Lung microvascular endothelial cell (primary cell): ENCODE measurements at regions not wholly inside any gene's neighbourhood (a gene's known extent, or its start where the extent isn't known, plus 50 kb on each side); places are given as distances from the start of the nearest gene placed in this dataset.

ENCODE experiments used
- DNase-seq, 2 donors: peaks; one replicate each; pipeline versions ENCODE4 v3.0.0 to v3.0.0-alpha.2; 2010; ENCODE audit warnings: low read depth in 2 of 2

DNA sequence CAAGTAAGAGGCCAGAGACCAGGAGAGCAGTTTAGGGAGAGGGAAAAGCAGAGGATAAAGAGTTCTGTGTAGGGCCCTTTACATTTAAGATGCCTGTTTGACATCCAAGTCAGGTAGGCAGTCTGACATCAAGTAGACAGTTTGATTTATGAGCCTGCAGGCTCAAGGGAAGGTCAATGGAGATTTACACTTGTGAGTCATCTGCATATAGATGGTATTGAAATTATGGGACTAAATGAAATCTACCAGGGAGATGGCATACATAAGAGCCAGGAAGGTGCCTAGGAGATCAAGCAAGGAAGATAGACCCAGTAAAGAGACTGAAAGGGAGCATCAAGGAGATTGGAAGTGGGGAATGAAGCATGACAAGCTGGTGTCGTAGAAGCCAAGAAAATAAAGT, 212.4 kb upstream of the PKDCC start:
- no peak for DNase-seq

DNA sequence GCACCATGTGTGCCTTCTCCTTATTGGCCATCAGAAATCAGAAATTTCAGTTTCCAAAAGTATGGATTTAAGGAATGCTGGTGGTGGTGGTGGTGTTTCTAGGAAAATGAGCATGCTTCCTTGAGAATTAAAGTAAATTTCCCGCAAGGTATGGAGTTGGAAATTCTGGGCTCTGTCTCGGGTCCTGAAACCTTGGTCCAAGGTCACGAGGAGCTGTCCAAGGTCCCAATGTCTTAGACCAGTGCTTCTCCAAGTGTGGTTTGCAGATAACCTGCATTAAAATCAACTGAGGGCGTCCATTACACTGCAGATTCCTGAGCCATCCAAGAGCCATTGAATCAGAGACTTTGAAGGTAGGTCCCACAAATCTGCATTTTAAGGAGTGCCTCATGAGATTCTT, 210.9 kb upstream of the PKDCC start:
- peak; percentile 6 to 62 for DNase-seq

DNA sequence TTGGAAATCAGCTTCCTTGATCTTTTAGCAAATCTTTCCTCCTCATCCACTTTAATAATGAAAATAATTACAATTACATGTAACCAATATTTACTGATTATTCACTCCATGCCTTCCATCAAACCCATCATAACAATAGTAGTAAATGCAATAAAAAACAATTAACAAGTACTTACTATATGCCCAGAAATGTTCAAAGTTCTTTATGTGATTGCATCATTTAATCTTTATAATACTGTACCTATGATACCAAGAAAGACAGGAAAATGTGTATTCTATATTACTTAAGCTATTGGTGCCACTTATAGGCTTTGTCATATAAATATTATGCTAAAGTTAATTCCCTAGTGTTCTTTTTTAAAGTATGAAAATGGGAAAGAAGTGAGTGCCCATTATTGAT, 210.2 kb upstream of the PKDCC start:
- DNase-seq = no peak

DNA sequence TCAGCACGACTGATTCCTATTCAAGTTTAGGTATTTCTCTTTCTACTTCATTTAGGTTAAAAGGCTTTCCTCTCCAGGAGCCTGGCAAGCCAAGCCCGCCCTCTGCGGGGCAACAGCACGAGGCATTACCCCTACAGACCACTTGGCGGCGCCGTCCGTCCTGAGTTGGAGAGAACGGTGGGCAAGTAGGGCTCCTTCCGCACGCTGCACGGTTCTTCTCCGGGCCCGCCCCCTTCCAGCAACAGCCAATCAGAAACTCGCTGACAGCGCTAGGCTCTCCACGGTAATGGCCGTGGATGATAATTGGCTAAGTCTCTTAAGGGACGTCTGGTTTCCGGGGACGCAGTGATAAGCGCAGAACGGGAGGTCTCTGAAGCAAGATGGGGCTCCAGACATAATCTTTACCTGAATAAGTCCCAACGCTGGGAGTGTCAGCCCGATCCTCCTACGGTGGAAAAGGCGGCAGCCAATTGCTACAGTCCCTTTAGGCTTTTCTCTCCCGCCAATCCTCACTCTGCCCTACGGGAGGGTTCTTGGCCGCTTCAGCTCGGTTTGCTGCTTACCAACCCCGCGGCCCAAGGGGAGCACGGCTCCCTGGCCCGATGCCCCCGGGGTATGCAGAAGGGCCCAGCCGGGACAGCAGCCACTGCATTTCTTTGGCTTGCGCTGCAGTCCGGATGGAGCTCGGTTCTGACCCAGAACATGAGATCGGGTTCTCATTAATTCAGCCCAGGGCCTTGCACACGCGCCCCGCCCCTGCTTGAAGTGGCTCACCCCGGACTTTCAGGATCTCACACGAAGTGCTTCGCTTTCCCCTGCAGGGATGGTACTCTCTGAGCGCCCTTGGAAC, 206.9 kb upstream of the PKDCC start:
- peak; percentile 87 to 93 for DNase-seq

DNA sequence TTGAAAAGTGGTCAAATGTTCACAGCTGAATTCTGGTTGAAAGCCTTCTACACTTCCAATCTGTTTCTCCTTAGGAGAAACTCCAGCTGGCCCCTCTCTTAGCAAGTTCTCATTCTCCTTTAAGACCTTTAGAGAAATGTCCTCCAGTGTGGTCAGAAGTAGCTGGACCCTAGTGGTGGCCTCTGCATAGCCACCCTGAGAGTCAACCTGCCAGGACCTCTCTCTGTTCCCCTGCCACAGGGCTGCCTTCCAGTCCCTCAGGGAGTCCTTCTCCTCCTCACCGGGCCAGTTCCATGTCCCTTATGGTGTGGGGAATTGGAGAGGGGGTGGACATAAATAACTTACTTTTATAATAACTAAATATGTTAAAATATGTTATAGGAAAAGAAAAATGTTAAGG, 200.9 kb upstream of the PKDCC start:
- DNase-seq = no peak

DNA sequence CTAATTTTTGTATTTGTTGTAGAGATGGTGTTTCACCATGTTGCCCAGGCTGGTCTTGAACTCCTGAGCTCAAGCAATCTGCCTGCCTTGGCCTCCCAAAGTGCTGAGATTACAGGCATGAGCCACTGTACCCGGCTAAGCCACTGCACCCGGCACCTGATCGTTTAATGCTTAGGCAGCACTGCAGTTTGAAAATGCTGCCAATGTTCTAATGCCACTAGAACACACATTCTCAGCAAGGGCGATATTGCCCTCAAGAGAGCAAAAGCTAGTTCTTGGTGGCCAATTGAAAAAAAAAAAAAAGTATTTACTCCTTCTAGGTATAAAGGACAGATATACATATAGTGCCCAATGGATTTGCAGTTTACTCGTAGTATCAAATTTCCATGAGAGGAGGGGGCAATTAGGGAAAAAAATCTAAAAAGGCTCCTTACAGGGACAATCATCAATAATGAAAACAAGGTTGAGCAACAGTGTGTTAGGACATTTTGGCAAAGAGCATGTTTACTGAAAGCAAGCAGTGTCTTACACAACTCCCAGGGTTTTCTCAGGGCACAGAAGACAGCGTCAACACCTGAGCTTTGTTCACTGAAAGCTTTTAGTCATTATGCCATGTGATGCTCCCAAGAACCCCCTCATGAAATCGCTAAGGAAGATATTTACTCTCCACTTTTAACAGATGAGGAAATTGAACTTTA, 199.9 kb upstream of the PKDCC start:
- no peak for DNase-seq

DNA sequence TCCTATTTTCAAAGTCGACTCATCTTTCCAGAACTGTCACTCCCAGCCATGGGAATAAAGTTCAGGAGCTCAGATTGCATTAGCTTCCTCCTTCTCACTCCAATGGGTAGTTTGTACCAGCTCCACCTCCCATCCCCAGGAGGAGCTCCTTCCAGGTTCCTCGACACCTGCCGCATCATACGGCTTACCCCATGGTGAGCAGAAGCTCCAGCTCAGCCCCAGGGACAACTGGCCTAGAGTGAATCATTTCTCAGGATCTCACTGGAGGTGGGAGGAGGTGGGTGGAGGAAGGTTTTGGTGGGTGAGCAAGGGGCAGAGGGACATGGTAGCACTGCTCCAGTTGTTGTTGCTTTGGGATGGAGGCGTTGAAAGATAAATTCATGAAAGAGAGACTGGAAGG, 196.3 kb upstream of the PKDCC start:
- no peak for DNase-seq

DNA sequence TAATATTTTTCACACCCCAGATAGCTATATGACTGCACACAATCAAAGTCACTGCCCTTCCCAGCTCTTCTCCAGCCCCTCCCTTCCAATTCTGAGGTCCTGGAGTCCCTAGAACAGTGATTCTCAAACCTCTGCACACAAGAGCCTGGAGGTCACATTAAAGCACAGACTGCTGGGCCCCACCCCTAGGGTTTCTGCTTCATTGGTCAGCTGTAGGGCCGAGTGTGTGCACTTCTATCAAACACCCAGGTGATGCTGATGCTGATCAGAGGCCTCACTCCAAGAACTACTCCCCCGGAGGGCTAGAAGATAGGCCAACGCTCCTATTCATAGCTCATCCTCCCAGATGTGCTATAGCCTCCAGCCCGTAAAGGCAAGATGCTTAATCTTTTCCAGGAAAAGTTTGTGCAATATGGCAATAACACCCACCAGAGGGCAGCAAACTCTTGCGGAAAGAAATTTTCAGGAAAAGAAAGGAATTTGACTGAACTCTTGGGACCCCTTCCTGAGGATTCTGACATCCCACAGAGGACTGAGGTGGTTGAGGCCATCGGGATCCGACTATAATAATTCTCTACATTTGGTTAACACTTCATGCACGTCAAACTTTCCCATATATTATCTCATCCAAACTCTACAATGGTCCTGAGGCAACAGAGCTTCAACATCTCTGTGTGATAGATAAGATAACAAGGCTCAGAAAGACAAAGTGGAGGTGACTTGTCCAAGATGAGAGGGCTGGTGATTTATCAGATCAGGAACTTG, 194.2 kb upstream of the PKDCC start:
- peak; percentile 44 to 60 for DNase-seq

DNA sequence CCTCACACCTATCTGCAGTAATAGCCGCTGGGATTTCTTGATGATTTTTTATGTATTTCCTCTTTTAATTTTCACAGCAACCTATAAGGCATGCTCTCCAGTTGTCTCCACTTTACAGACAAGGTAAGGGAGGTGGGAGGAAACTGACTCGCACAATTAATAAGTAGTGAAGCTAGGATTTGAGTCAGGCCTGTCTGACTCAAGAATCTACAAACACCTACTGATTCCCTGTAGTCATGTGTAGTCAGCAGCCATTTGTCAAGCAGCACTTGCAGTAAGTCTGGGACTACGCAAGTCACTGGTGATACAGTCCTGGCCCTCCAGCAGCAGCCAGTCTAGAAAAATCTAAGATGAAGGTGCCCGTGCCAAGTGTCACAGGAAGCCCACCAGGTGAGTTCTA, 193.6 kb upstream of the PKDCC start:
- no peak for DNase-seq

DNA sequence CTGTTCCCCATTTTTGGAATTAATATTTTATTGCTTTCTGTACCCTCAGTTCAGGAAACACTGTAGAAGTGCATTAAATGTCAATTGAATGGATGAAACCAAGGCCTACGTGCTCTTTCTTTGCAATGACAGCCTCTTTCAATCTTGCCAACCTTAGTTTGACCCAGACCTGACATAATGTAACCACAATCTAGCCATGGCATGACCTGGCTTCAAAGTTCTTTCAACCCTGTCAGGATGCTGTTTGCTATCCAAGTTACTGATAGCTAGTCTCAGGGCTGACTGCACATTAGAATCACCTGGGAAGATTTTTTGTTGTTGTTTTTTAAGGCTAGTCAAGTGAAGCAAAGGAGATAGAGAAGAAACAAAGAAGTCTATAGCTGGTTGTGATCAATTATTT, 190.9 kb upstream of the PKDCC start:
- DNase-seq = no peak

DNA sequence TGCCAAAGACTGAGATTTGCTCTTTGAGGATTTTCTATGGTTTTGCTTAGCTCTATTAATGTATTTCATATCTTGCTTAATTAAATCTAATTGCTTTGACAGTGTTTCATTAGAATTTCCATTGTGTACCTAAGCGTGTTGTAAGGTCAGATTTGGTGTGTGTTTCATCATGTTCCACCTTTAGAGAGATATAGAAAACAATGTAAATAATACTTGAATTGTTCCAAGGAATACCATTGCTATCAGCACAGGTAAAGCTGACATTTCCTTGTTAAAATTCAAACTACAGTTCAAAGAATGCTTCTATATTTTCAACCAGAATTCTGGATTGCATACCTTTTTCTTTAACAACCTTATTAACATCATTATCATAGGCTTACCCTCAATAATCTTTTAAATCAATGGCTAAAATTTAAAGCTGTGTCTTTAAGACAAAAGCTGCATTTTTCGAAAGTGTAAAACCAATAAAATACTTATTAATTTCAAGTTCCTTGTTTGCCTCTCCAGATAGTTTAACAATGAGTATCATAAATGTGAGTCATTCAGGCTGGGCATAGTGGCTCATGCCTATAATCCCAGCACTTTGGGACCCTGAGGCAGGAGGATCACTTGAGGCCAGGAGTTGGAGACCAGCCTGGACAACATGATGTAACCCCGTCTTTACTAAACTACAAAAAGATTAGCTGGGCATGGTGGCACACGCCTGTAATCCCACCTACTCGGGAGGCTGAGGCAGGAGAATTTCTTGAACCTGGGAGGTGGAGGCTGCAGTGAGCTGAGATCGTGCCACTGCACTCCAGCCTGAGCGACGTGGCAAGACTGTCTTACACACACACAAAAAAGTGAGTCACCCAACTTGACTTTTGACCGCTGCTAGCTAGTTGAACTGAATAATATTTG, 188.0 kb upstream of the PKDCC start:
- DNase-seq = no peak

DNA sequence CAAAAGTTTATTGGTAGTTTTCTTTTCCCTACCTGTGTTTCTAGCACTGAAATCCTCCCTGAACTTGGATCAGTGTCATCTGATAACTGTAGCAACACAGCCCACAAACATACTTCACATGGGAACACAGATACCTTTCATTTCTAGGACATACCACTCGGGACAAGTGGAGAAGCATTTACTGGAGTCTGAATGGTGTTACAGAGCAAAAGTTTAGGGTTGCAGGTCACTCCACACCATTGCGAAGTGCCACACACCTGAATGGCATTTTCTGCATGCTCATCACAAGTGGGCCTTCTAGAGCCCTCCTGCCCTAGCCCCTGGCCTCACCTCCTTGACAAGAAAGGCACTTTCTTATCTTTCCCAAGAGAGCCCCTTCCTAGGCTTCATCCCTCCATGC, 184.8 kb upstream of the PKDCC start:
- DNase-seq = no peak

DNA sequence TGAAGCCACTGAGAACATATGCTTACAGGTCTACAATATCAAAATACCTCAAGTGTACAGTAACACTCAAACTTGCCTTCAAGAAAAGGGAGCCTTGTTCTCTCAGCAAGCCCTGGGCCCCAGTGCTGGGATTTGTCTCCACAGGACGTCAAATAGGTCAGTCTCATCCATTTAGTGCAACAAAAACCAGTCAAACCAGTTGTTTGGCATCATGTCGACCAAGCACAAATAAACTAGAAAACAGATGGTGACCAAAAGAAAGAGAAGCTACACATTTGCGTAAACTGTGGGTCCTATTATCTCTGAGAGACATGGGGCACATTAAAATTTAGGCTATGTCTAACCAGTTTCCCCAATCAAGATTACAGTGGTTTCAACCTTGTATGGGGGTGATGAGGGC, 182.6 kb upstream of the PKDCC start:
- DNase-seq = no peak

DNA sequence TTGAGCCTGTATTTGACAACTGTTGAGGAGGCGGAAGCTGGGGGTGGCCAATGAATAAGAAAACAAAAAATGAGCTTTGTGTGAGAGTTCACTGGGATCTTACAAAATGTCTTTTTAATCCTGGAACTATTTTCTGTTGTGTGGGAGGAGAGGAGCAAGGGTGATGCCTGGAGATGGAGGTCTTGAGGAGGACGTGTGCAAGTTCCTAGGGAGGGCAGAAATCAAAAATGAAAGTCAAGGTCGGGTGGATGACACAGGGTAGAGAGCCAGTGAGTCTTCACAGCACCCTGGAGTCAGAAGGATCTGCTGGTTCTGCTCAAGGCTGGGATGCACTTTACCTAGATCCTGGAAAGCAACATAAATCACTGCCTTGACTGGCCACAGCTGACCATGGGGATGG, 180.3 kb upstream of the PKDCC start:
- no peak for DNase-seq

DNA sequence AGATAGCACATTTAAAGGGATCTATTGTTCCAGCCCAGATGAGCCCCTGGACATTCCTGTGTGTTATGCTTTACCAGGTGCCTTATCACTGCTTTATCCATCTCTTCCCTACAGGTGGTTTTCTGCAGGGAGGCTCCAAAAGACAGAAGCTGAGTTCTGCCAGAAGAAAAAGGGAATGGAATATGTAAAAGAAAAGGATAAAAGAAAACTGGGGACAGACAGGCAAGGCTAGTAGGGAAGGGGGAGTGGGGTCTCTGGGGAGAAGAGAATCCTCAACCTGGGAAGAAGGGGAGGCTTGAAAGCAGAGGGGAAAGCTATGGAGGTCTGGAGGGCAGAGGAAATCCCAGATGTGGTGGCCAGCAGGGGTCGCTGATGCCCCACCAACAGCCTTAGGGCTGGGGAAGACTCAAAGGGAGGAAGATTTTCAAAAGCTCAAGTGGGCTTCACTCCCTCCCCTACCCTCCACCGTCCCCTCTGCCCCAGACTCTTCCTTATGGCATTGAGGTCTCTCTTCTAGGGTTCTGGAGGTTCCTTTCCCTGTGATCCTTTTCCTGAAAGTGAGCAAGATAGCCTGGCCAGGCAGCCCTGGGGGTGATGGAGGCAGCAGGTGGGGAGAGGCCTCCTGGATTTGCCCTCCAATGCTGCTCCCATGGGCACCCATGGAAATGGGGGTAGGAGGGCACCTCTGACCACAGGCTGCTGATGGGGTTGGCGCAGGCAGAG, 178.1 kb upstream of the PKDCC start:
- DNase-seq = peak; percentile 56 to 77

DNA sequence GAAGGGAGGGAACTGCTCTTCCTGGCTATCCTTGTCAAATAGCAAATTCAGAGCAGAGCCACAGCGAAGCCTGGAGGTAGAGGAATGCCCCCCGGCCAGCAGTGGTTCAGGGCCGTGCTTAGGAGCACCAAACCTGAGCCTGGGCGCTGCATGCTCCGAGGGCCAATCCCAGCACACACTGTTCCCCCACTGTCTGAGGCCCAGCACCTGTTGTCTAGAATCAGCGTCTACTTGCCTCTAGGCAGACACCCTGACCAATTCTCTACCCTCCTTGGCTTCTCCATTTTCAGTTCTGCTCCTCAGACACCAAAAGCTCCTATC, 177.6 kb upstream of the PKDCC start:
- no peak for DNase-seq

DNA sequence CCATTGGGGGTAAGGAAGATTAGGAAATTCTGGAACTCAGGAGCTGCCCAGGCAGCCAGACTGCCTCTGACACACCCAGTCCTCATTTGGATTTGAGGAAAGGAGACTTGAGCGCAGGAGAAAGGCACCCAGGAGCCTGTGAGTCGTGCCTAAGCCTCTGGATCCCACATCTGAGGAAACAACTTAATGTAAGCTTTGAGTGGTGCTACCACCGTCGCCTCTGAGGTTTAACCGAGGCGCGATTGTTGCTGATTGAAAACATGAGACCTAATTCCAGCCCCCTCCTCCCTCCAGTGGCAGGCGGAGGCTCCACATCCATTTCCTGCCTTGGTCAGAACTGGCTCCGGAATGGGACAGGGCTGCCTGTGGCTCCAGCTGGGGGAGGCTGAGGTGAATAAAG, 176.7 kb upstream of the PKDCC start:
- DNase-seq = peak in 1 of 2 donors; percentile 32

DNA sequence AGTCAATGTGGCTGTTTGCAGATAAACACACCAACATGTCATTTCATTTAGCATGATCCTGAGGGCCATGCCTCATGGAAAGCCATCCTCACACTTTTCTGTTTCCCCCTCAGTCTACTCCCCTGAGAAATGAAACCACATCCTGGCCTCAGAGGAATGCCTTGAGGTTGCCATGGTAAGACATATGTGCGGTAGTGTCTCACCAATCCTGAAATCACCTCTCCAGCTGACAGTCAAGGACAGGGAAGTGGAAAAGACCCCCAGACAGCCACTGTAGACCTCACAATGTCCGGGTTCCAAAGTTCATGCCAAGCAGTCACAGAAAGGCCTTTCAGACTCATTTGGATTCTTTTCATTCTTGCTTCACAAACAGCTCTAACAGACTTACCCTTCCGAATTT, 175.2 kb upstream of the PKDCC start:
- DNase-seq = no peak

DNA sequence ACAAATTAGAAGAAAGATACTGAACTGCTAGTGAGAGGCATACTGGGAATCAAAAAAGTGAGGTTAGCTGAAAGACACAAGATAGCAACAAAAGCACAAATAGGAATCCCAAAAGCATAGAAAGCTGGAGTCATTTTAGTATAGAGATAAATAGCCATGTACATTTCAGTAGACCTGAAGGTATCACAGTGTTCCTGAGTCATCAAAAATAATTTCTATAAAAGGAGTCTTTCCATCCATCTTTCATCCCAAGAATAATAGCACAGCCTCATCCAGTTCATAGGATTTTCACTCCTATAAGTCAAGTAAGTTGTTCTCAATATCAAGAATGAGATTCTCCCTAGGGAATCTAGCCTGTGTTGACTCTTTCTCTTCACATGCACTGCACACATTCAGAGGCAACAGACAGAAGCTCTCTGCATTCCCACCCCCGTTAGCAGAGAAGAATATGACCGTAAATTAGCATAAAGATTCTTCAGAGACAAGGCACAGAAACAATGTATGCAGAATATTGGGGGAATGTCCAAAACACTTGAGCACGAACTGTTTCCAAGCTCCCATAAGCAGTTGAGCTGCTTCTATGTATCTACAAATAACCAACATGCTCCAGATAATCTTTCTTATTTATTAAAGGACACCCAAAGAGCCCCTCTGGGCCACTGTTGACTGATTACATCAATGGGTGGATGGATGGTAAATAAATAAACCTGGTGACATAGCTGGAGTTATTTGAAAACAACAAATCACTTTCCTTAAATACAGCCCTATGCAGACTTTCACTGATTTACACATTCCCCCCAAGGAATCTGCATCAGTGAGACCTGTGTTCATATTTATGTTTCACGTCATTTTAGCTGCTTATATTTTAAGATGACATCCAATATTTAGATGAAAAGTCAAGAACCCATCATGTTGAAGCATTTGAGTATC, 174.5 kb upstream of the PKDCC start:
- no peak for DNase-seq
